ENCODE measurements at regions not wholly inside any gene's neighbourhood (a gene's known extent, or its start where the extent isn't known, plus 50 kb on each side); places are given as distances from the start of the nearest gene placed in this dataset.

GRCh38 chr5:155082401-155082800 lies 68.8 kb downstream of the KIF4B start:
- DNase-seq (ENCODE audit: low read depth, low spot score) (peak; percentile 63), FAIRE-seq (peak; percentile 91)
- Histone ChIP-seq H3K9ac (replicated peaks; ENCODE audit: extremely low read depth, insufficient read depth, low read length) (no peak overlapping the region), H3K27ac (ENCODE audit: insufficient read depth, low read depth, low read length) (peak overlapping the region; percentile 60), H3K9me1 (replicated peaks; ENCODE audit: control insufficient read depth, extremely low read depth, insufficient read depth, low read length) (no peaks in the 10 kb centered on the region), H3K4me3 (replicated peaks in 1 of 3; ENCODE audit: insufficient read depth in 1 of 3, low read depth in 1 of 3, low read length in 3 of 3) (no peak overlapping the region), H4K20me1 (replicated peaks; ENCODE audit: control insufficient read depth, extremely low read depth, insufficient read depth, low read length) (no peaks in the 10 kb centered on the region), H2AFZ (ENCODE audit: low read depth, low read length) (peak overlapping the region; percentile 98), H3K9me3 (replicated peaks; ENCODE audit: control insufficient read depth, insufficient read depth, low read length) (no peaks in the 10 kb centered on the region), H3K79me2 (ENCODE audit: control insufficient read depth, insufficient read depth, low read length) (no peaks in the 10 kb centered on the region), H3K4me2 (ENCODE audit: insufficient read depth, low read length) (peak overlapping the region; percentile 55), H3K36me3 (ENCODE audit: control insufficient read depth in 2 of 2, extremely low read depth in 1 of 2, insufficient read depth in 2 of 2, low read length in 2 of 2) (no peaks in the 10 kb centered on the region), H3K27me3 (ENCODE audit: control insufficient read depth in 2 of 2, insufficient read depth in 2 of 2, low read length in 2 of 2) (no peaks in the 10 kb centered on the region), H3K4me1 (ENCODE audit: control insufficient read depth, extremely low read depth, insufficient read depth, low read length) (peaks cover 17% of the 10 kb centered on the region)
- BruUV-seq (replicated peaks): no TSS peak
- POLR2A ChIA-PET: no interaction called here
- TF ChIP-seq POLR2AphosphoS5 (IDR thresholded peaks at IDR 0.05; ENCODE audit: insufficient read depth, low read depth, low read length) (peak; percentile 43), MYC (IDR thresholded peaks at IDR 0.05; ENCODE audit: low read depth, low read length) (no peak), CTCF (IDR thresholded peaks at IDR 0.05; ENCODE audit: extremely low read depth in 1 of 2, insufficient read depth in 1 of 2, low read depth in 1 of 2, low read length in 2 of 2) (no peak), POLR2A (IDR thresholded peaks at IDR 0.05; ENCODE audit: low read depth, low read length) (no peak), GATA2 (IDR thresholded peaks at IDR 0.05; ENCODE audit: insufficient read depth, insufficient read length, low read depth, low read length) (no peak), JUN (IDR thresholded peaks at IDR 0.05; ENCODE audit: borderline replicate concordance, insufficient read depth, insufficient read length, low read depth) (peak; percentile 91), MAX (IDR thresholded peaks at IDR 0.05; ENCODE audit: insufficient read depth, insufficient read length) (no peak), EZH2 (IDR thresholded peaks at IDR 0.05; ENCODE audit: borderline replicate concordance, low read depth, low read length, severe bottlenecking) (no peak), FOS (IDR thresholded peaks at IDR 0.05; ENCODE audit: borderline replicate concordance, insufficient read depth, low read length) (peak; percentile 95)
- intact Hi-C loops (cut with micrococcal nuclease): loop anchor here (2.0 to 5.0 kb wide), 2 partner anchors 74 to 85 kb away; no protein-coding TSS in a partner anchor
- dilution Hi-C loops (cut with MboI; ENCODE audit: extremely low pct_ligation_motif_present, low sequenced_read_pairs): no loop called here
- CTCF ChIA-PET: interaction anchor here (1.9 kb wide), 1 partner anchor 9 kb away, joined by 10 read pairs; no protein-coding TSS in a partner anchor

Measured in endothelial cell of umbilical vein (primary cell).